Keratinocyte (primary cell): ENCODE measurements at regions not wholly inside any gene's neighbourhood (a gene's known extent, or its start where the extent isn't known, plus 50 kb on each side); places are given as distances from the start of the nearest gene placed in this dataset.

ENCODE experiments used
- DNase-seq: peaks from one replicate; pipeline ENCODE4 v3.0.0-alpha.2; 2011; ENCODE audit warnings: low read depth, missing footprints, low spot score
- FAIRE-seq: peaks from 2 replicates; lab custom pipeline; 2011; peaks lifted over from hg19 to GRCh38; lab: Jason Lieb, UNC
- H2AFZ ChIP-seq: 2 replicates; pipeline ENCODE4 v1.6.0; 2012; ENCODE audit warnings: low read length, control low read depth, inconsistent platforms; ENCODE audit not compliant: control insufficient read depth
- H3K27ac ChIP-seq: 2 replicates; pipeline ENCODE4 v1.5.1; 2011; ENCODE audit warnings: low read length; ENCODE audit not compliant: control insufficient read depth, insufficient read depth
- H3K27me3 ChIP-seq: 3 replicates; pipeline ENCODE4 v1.6.0; 2011; ENCODE audit warnings: low read length; ENCODE audit not compliant: control insufficient read depth, insufficient read depth; ENCODE audit errors: extremely low read depth
- H3K36me3 ChIP-seq, 2 experiments: 2 replicates in 1 of 2; 3 replicates in 1 of 2; pipeline ENCODE4 v1.5.1; 2011; ENCODE audit warnings: low read length in 2 of 2, mild to moderate bottlenecking in 1 of 2; ENCODE audit not compliant: control insufficient read depth in 2 of 2, insufficient read depth in 2 of 2; ENCODE audit errors: extremely low read depth in 1 of 2
- H3K4me1 ChIP-seq: 3 replicates; pipeline ENCODE4 v1.5.1; 2011; ENCODE audit warnings: low read length; ENCODE audit not compliant: control insufficient read depth, insufficient read depth; ENCODE audit errors: extremely low read depth
- H3K4me2 ChIP-seq: 3 replicates; pipeline ENCODE4 v1.6.0; 2011; ENCODE audit warnings: low read depth, low read length; ENCODE audit not compliant: control insufficient read depth, insufficient read depth; ENCODE audit errors: extremely low read depth
- H3K4me3 ChIP-seq, 3 experiments: fragments of 200-600 bp in 1 of 3; sonication (generic) in 1 of 3; 2 replicates in 2 of 3; 3 replicates in 1 of 3; pipeline ENCODE4 v1.5.1; 2011 to 2016; ENCODE audit warnings: low read length in 3 of 3, mild to moderate bottlenecking in 3 of 3, control low read depth in 2 of 3, inconsistent platforms in 1 of 3, low read depth in 1 of 3, mixed read lengths in 1 of 3, mixed run types in 1 of 3, moderate library complexity in 1 of 3; ENCODE audit not compliant: control insufficient read depth in 2 of 3, insufficient read depth in 2 of 3; ENCODE audit errors: extremely low read depth in 1 of 3
- H3K79me2 ChIP-seq: 2 replicates; pipeline ENCODE4 v1.6.0; 2012; ENCODE audit warnings: low read length; ENCODE audit not compliant: control insufficient read depth, insufficient read depth
- H3K9ac ChIP-seq: 3 replicates; pipeline ENCODE4 v1.6.0; 2011; ENCODE audit warnings: low read length; ENCODE audit not compliant: control insufficient read depth, insufficient read depth; ENCODE audit errors: extremely low read depth
- H3K9me1 ChIP-seq: 3 replicates; pipeline ENCODE4 v1.6.0; 2011; ENCODE audit warnings: low read length; ENCODE audit not compliant: control insufficient read depth, insufficient read depth; ENCODE audit errors: extremely low read depth
- H3K9me3 ChIP-seq: 2 replicates; pipeline ENCODE4 v1.5.1; 2012; ENCODE audit warnings: low read depth, low read length; ENCODE audit not compliant: control insufficient read depth
- H4K20me1 ChIP-seq: 3 replicates; pipeline ENCODE4 v1.6.0; 2011; ENCODE audit warnings: low read length; ENCODE audit not compliant: control insufficient read depth, insufficient read depth; ENCODE audit errors: extremely low read depth
- EZH2 ChIP-seq: IDR thresholded peaks from one replicate; pipeline ENCODE4 v1.6.1; 2012; ENCODE audit warnings: inconsistent platforms, mild to moderate bottlenecking, low read length, moderate library complexity
- dilution Hi-C: fragments of 300-500 bp; cut with MboI; formaldehyde crosslinking; loops from one replicate; pipeline ENCODE4 v1.7.0; 2020; ENCODE audit warnings: low sequenced_read_pairs; ENCODE audit not compliant: extremely low pct_ligation_motif_present
- TF ChIP-seq, protein P1 (sequence below), 3 experiments: IDR thresholded peaks in 1 of 3; conservative IDR thresholded peaks in 1 of 3; optimal IDR thresholded peaks in 1 of 3; 2 replicates in 2 of 3; 3 replicates in 1 of 3; pipeline versions ENCODE3 to v1.5.1; 2011; ENCODE audit warnings: low read length in 3 of 3, mild to moderate bottlenecking in 3 of 3, moderate library complexity in 2 of 3, control low read depth in 1 of 3, inconsistent platforms in 1 of 3; ENCODE audit not compliant: insufficient read depth in 2 of 3; ENCODE audit errors: extremely low read depth in 1 of 3

DNA sequence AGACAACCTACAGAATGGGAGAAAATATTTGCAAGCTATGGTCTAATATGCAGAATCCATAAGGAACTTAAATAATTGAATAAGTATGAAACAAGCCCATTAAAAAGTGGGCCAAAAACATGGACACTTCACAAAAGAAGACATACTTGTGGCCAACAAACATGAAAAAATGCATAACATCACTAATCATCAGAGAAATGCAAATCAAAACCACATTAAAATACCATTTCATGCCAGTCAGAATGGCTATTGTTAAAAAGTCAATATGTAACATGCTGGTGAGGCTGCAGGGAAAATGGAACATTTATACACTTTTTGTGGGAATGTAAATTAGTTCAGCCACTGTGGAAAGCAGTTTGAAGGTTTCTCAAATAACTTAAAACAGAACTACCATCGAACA, 945.4 kb upstream of the FLRT2 start:
- Histone ChIP-seq H3K27ac (no peak overlapping the region), H3K4me3 (no peak overlapping the region), H3K4me2 (no peak overlapping the region), H3K9me3 (no peaks in the 10 kb centered on the region), H3K36me3 (no peaks in the 10 kb centered on the region), H4K20me1 (no peaks in the 10 kb centered on the region), H3K9ac (no peak overlapping the region), H2AFZ (no peak overlapping the region), H3K9me1 (no peaks in the 10 kb centered on the region), H3K4me1 (no peaks in the 10 kb centered on the region), H3K27me3 (no peaks in the 10 kb centered on the region), H3K79me2 (no peaks in the 10 kb centered on the region)
- dilution Hi-C loops: no loop called here
- no peak for DNase-seq
- TF ChIP-seq EZH2: no peak
- TF ChIP-seq, protein P1, sequence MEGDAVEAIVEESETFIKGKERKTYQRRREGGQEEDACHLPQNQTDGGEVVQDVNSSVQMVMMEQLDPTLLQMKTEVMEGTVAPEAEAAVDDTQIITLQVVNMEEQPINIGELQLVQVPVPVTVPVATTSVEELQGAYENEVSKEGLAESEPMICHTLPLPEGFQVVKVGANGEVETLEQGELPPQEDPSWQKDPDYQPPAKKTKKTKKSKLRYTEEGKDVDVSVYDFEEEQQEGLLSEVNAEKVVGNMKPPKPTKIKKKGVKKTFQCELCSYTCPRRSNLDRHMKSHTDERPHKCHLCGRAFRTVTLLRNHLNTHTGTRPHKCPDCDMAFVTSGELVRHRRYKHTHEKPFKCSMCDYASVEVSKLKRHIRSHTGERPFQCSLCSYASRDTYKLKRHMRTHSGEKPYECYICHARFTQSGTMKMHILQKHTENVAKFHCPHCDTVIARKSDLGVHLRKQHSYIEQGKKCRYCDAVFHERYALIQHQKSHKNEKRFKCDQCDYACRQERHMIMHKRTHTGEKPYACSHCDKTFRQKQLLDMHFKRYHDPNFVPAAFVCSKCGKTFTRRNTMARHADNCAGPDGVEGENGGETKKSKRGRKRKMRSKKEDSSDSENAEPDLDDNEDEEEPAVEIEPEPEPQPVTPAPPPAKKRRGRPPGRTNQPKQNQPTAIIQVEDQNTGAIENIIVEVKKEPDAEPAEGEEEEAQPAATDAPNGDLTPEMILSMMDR (optimal IDR thresholded peaks at IDR 0.05 in 1 of 3, IDR thresholded peaks at IDR 0.05 in 1 of 3, conservative IDR thresholded peaks at IDR 0.05 in 1 of 3; ENCODE audit: extremely low read depth in 1 of 3, insufficient read depth in 2 of 3, low read length in 3 of 3): no peak
- no peak for FAIRE-seq

DNA sequence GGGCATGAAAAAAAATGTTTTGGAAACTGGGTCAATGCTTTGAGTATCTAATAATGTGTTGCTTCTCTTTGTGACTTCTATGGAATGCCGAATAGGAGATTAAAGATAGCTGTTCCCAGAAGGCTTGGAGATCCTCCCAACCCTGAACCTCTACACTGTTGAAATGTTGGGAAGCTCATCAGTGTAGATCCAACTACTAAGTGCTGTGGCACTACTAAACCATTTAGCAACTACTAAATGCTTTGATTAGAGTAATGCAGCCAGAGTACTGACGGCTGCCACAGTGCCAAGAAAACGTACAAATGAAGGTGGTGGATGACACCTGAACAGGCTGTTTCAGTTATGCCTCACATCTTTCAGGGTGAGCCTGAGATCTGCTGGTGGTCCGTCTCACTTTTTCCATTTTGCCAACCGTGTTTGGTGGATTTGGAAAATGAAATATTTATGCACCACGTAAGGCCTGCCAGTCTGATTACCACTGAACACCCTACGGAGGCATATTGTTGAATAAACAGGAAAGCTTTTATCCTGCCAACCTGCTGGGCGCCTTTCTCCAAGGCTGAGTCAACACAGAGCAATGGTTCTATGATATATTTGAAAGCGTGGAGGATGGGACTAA, 938.0 kb upstream of the FLRT2 start:
- FAIRE-seq (no peak), DNase-seq (no peak)
- Histone ChIP-seq H4K20me1 (no peaks in the 10 kb centered on the region), H3K27me3 (no peaks in the 10 kb centered on the region), H3K4me1 (no peaks in the 10 kb centered on the region), H3K4me2 (no peak overlapping the region), H3K36me3 (no peaks in the 10 kb centered on the region), H2AFZ (no peak overlapping the region), H3K27ac (no peak overlapping the region), H3K9me1 (no peaks in the 10 kb centered on the region), H3K79me2 (no peaks in the 10 kb centered on the region), H3K9ac (no peak overlapping the region), H3K9me3 (no peaks in the 10 kb centered on the region), H3K4me3 (no peak overlapping the region)
- dilution Hi-C loops: no loop called here
- TF ChIP-seq EZH2: no peak
- TF ChIP-seq, protein P1 (optimal IDR thresholded peaks at IDR 0.05 in 1 of 3, IDR thresholded peaks at IDR 0.05 in 1 of 3, conservative IDR thresholded peaks at IDR 0.05 in 1 of 3; ENCODE audit: extremely low read depth in 1 of 3, insufficient read depth in 2 of 3, low read length in 3 of 3): no peak
